SU-DHL-6 (cell line): ENCODE measurements at regions not wholly inside any gene's neighbourhood (a gene's known extent, or its start where the extent isn't known, plus 50 kb on each side); places are given as distances from the start of the nearest gene placed in this dataset.

Experiments used
- EZH2phosphoT487 ChIP-seq: fragments of 200-600 bp; sonication (generic), shearing (Covaris generic); conservative IDR thresholded peaks from 2 replicates; pipeline ENCODE4 v1.6.1; 2018; ENCODE audit warnings: mild to moderate bottlenecking, antibody characterized with exemption, low read length, moderate library complexity, mixed read lengths
- TF ChIP-seq, protein P1 (sequence below): fragments of 200-600 bp; sonication (generic); IDR thresholded peaks from one replicate; pipeline ENCODE4 v1.5.1; 2017; ENCODE audit warnings: antibody characterized with exemption, mild to moderate bottlenecking, low read length, moderate library complexity; ENCODE audit not compliant: insufficient read depth, poor library complexity, severe bottlenecking

- TF ChIP-seq, protein P1, sequence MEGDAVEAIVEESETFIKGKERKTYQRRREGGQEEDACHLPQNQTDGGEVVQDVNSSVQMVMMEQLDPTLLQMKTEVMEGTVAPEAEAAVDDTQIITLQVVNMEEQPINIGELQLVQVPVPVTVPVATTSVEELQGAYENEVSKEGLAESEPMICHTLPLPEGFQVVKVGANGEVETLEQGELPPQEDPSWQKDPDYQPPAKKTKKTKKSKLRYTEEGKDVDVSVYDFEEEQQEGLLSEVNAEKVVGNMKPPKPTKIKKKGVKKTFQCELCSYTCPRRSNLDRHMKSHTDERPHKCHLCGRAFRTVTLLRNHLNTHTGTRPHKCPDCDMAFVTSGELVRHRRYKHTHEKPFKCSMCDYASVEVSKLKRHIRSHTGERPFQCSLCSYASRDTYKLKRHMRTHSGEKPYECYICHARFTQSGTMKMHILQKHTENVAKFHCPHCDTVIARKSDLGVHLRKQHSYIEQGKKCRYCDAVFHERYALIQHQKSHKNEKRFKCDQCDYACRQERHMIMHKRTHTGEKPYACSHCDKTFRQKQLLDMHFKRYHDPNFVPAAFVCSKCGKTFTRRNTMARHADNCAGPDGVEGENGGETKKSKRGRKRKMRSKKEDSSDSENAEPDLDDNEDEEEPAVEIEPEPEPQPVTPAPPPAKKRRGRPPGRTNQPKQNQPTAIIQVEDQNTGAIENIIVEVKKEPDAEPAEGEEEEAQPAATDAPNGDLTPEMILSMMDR = no peak
- TF ChIP-seq EZH2phosphoT487 = no peak
Observed at GRCh38 chr22:26821854-26822253, 164.5 kb downstream of the MIAT start.
